ENCODE measurements at regions not wholly inside any gene's neighbourhood (a gene's known extent, or its start where the extent isn't known, plus 50 kb on each side); places are given as distances from the start of the nearest gene placed in this dataset.

GRCh38 chr1:114322207-114322606 lies 168.5 kb upstream of the SYT6 start:
- TF ChIP-seq CTCF (IDR thresholded peaks at IDR 0.05) (no peak), POLR2A (IDR thresholded peaks at IDR 0.05) (no peak)
- Histone ChIP-seq H3K9me3 (peaks cover 0 to 4% (median 0%) of the 10 kb centered on the region in 12 donors), H3K4me3 (no peak overlapping the region), H3K4me1 (no peaks in the 10 kb centered on the region), H3K36me3 (no peaks in the 10 kb centered on the region), H3K27ac (no peak overlapping the region), H3K27me3 (no peaks in the 10 kb centered on the region)
- DNase-seq (no peak), ATAC-seq (no peak)
- intact Hi-C loops (cut with DNase I), result no loop called here
- 81 to 91% (median 82%) methylated on average over 3 of the region's 3 CpGs for WGBS, 4 donors

- no peak overlapping the region for H3K4me3 ChIP-seq
- no peaks in the 10 kb centered on the region for H3K36me3 ChIP-seq
- intact Hi-C loops (cut with DNase I), result no loop called here
- no peaks in the 10 kb centered on the region for H3K27me3 ChIP-seq
- no peaks in the 10 kb centered on the region for H3K9me3 ChIP-seq
- TF ChIP-seq POLR2A (IDR thresholded peaks at IDR 0.05), result no peak
- H3K4me1 ChIP-seq, result no peaks in the 10 kb centered on the region
- ATAC-seq, result no peak
- H3K27ac ChIP-seq, result no peak overlapping the region
- no peak for DNase-seq
These were observed 166.9 kb upstream of the SYT6 start for GRCh38 chr1:114320586-114320985.

GRCh38 chr1:114319418-114319817 lies 165.7 kb upstream of the SYT6 start:
- ATAC-seq (no peak), DNase-seq (no peak)
- Histone ChIP-seq H3K9me3 (no peaks in the 10 kb centered on the region), H3K36me3 (no peaks in the 10 kb centered on the region), H3K4me1 (no peaks in the 10 kb centered on the region), H3K4me3 (no peak overlapping the region), H3K27me3 (no peaks in the 10 kb centered on the region), H3K27ac (no peak overlapping the region)
- TF ChIP-seq POLR2A (IDR thresholded peaks at IDR 0.05) (no peak), CTCF (IDR thresholded peaks at IDR 0.05) (no peak)
- 59 to 77% (median 68%) methylated on average over 3 of the region's 3 CpGs for WGBS, 4 donors
- intact Hi-C loops (cut with DNase I), result no loop called here

GRCh38 chr1:114318961-114319360 lies 165.3 kb upstream of the SYT6 start:
- Histone ChIP-seq H3K27ac (no peak overlapping the region), H3K36me3 (no peaks in the 10 kb centered on the region), H3K4me1 (no peaks in the 10 kb centered on the region), H3K27me3 (no peaks in the 10 kb centered on the region), H3K4me3 (no peak overlapping the region), H3K9me3 (no peaks in the 10 kb centered on the region)
- DNase-seq (no peak), ATAC-seq (no peak)
- WGBS, 4 donors, result 73 to 90% (median 86%) methylated on average over 2 of the region's 2 CpGs
- intact Hi-C loops (cut with DNase I), result no loop called here
- TF ChIP-seq CTCF (IDR thresholded peaks at IDR 0.05) (no peak), POLR2A (IDR thresholded peaks at IDR 0.05) (no peak)

- H3K4me1 ChIP-seq, result no peaks in the 10 kb centered on the region
- intact Hi-C loops (cut with DNase I), result no loop called here
- no peaks in the 10 kb centered on the region for H3K36me3 ChIP-seq
- 86 to 89% (median 87%) methylated on average over 3 of the region's 3 CpGs for WGBS, 4 donors
- no peaks in the 10 kb centered on the region for H3K27me3 ChIP-seq
- no peaks in the 10 kb centered on the region for H3K9me3 ChIP-seq
- H3K27ac ChIP-seq, result no peak overlapping the region
- TF ChIP-seq POLR2A (IDR thresholded peaks at IDR 0.05) (no peak), CTCF (IDR thresholded peaks at IDR 0.05) (no peak)
- no peak overlapping the region for H3K4me3 ChIP-seq
- ATAC-seq (no peak), DNase-seq (no peak)
These were observed 162.5 kb upstream of the SYT6 start for GRCh38 chr1:114316204-114316603.
